HCT116 (cell line): ENCODE measurements at regions not wholly inside any gene's neighbourhood (a gene's known extent, or its start where the extent isn't known, plus 50 kb on each side); places are given as distances from the start of the nearest gene placed in this dataset.

Experiments used
- ATAC-seq: fragments of 200-7000 bp; cut with Tn5 transposase; 2 replicates; pipeline ENCODE4 v1.9.1; 2020; ENCODE audit warnings: mild to moderate bottlenecking, moderate library complexity
- BruUV-seq: library from RNA; stranded (reverse); fragments of 400-500 nt; replicated peaks from 2 replicates; lab custom pipeline; 2021; lab: Mats Ljungman, UMichigan
- CTCF ChIA-PET: fragments of 300-600 bp; sonication (Branson Sonifier 250); formaldehyde crosslinking; loops from one replicate; lab custom pipeline; 2021; ENCODE audit warnings: antibody characterized with exemption; lab: Charles Lee
- POLR2A ChIA-PET: fragments of 300-600, 350-600 bp; sonication (Branson Sonifier 250); formaldehyde crosslinking; loops from one replicate; lab custom pipeline; 2021; ENCODE audit warnings: antibody characterized with exemption; lab: Charles Lee
- RAD21 ChIA-PET, 2 experiments: fragments of 300-600 bp; sonication (Branson Sonifier 250); formaldehyde crosslinking; loops; one replicate each; lab custom pipeline; 2023; ENCODE audit warnings: low total read pairs in 2 of 2; ENCODE audit not compliant: uncharacterized antibody in 2 of 2, unreplicated experiment in 2 of 2, low non-redundant PET in 1 of 2; lab: Charles Lee
- DNase-seq: peaks from one replicate; pipeline ENCODE4 v3.0.0-alpha.2; 2010; ENCODE audit warnings: low read depth, low spot score
- H2AFZ ChIP-seq: fragments of 200-600 bp; shearing (Covaris generic), sonication (generic); 2 replicates; pipeline ENCODE4 v1.6.1; 2017; ENCODE audit warnings: low read depth, mixed run types, mixed read lengths, antibody characterized with exemption, low read length; ENCODE audit not compliant: poor library complexity, severe bottlenecking
- H3K27ac ChIP-seq: 2 replicates; pipeline ENCODE4 v1.5.1; 2012; ENCODE audit warnings: low read depth, low read length
- H3K27me3 ChIP-seq: fragments of 200-600 bp; sonication (generic); 2 replicates; pipeline ENCODE4 v1.6.1; 2016; ENCODE audit warnings: mixed run types, low read length, mixed read lengths; ENCODE audit not compliant: insufficient read depth
- H3K36me3 ChIP-seq, 2 experiments: fragments of 200-500 bp in 1 of 2; fragments of 200-600 bp in 1 of 2; sonication (Bioruptor generic) in 1 of 2; sonication (generic) in 1 of 2; 2 replicates each; pipeline versions ENCODE4 v1.5.1 to v1.6.1; 2014 to 2016; ENCODE audit warnings: low read length in 2 of 2, inconsistent platforms in 1 of 2, mixed read lengths in 1 of 2, mixed run types in 1 of 2; ENCODE audit not compliant: insufficient read depth in 2 of 2, control insufficient read depth in 1 of 2
- H3K4me1 ChIP-seq, 2 experiments: fragments of 200-600 bp in 1 of 2; sonication (generic) in 1 of 2; 2 replicates each; pipeline versions ENCODE4 v1.5.1 to v1.6.1; 2012 to 2017; ENCODE audit warnings: low read length in 2 of 2, inconsistent platforms in 1 of 2, mild to moderate bottlenecking in 1 of 2, mixed read lengths in 1 of 2, mixed run types in 1 of 2, moderate library complexity in 1 of 2; ENCODE audit not compliant: insufficient read depth in 2 of 2, control insufficient read depth in 1 of 2
- H3K4me2 ChIP-seq: fragments of 200-600 bp; sonication (generic); 2 replicates; pipeline ENCODE4 v1.6.1; 2017; ENCODE audit warnings: mixed run types, low read length, mixed read lengths
- H3K4me3 ChIP-seq, 2 experiments: fragments of 200-600 bp in 1 of 2; sonication (generic) in 1 of 2; replicated peaks in 1 of 2; 2 replicates each; pipeline ENCODE4 v1.5.1; 2011 to 2016; ENCODE audit warnings: low read length in 2 of 2, control low read depth in 1 of 2, low read depth in 1 of 2, mild to moderate bottlenecking in 1 of 2, mixed read lengths in 1 of 2, mixed run types in 1 of 2
- H3K79me2 ChIP-seq: fragments of 200-600 bp; sonication (generic); 2 replicates; pipeline ENCODE4 v1.6.1; 2017; ENCODE audit warnings: mild to moderate bottlenecking, mixed run types, low read length, moderate library complexity, mixed read lengths; ENCODE audit not compliant: insufficient read depth
- H3K9ac ChIP-seq: fragments of 200-600 bp; sonication (generic); 2 replicates; pipeline ENCODE4 v1.6.1; 2016; ENCODE audit warnings: low read length, mixed read lengths
- H3K9me2 ChIP-seq: fragments of 200-600 bp; sonication (generic), shearing (Covaris generic); 2 replicates; pipeline ENCODE4 v1.6.1; 2017; ENCODE audit warnings: mixed run types, mild to moderate bottlenecking, moderate library complexity; ENCODE audit not compliant: insufficient read depth
- H3K9me3 ChIP-seq, 2 experiments: fragments of 200-500 bp in 1 of 2; fragments of 200-600 bp in 1 of 2; sonication (Bioruptor generic) in 1 of 2; sonication (generic) in 1 of 2; 2 replicates each; pipeline ENCODE4 v1.6.1; 2014 to 2017; ENCODE audit warnings: low read length in 2 of 2, mixed read lengths in 2 of 2, inconsistent platforms in 1 of 2, low read depth in 1 of 2, mild to moderate bottlenecking in 1 of 2, mixed run types in 1 of 2, moderate library complexity in 1 of 2; ENCODE audit not compliant: control insufficient read depth in 1 of 2, insufficient read depth in 1 of 2
- H4K20me1 ChIP-seq: fragments of 200-600 bp; sonication (generic), shearing (Covaris generic); 2 replicates; pipeline ENCODE4 v1.6.1; 2017; ENCODE audit warnings: mixed run types, mild to moderate bottlenecking, moderate library complexity; ENCODE audit not compliant: insufficient read depth
- ATF3 ChIP-seq: IDR thresholded peaks from 2 replicates; pipeline ENCODE4 v1.6.1; 2012
- CBX3 ChIP-seq: IDR thresholded peaks from 2 replicates; pipeline ENCODE4 v1.6.1; 2012; ENCODE audit warnings: low read depth
- EGR1 ChIP-seq: IDR thresholded peaks from 2 replicates; pipeline ENCODE4 v1.6.1; 2012; ENCODE audit warnings: low read depth
- ELF1 ChIP-seq: IDR thresholded peaks from 2 replicates; pipeline ENCODE4 v1.6.1; 2012; ENCODE audit warnings: low read depth, borderline replicate concordance
- EZH2 ChIP-seq: fragments of 200-600 bp; sonication (generic); IDR thresholded peaks from 2 replicates; pipeline ENCODE4 v1.6.1; 2017; ENCODE audit warnings: antibody characterized with exemption, mixed run types
- EZH2phosphoT487 ChIP-seq: fragments of 200-600 bp; IDR thresholded peaks from 2 replicates; pipeline ENCODE4 v1.6.1; 2018; ENCODE audit warnings: antibody characterized with exemption, borderline replicate concordance
- FOSL1 ChIP-seq: IDR thresholded peaks from 2 replicates; pipeline ENCODE4 v1.6.1; 2012; ENCODE audit warnings: low read depth
- JUND ChIP-seq: IDR thresholded peaks from 2 replicates; pipeline ENCODE4 v1.6.1; 2012
- POLR2A ChIP-seq: IDR thresholded peaks from 2 replicates; pipeline ENCODE4 v1.7.0; 2011; ENCODE audit warnings: borderline replicate concordance; ENCODE audit not compliant: insufficient read depth, insufficient read length; ENCODE audit errors: extremely low read depth
- POLR2AphosphoS5 ChIP-seq: IDR thresholded peaks from 2 replicates; pipeline ENCODE4 v1.6.1; 2011; ENCODE audit warnings: mild to moderate bottlenecking, low read depth, low read length, moderate library complexity
- RAD21 ChIP-seq: IDR thresholded peaks from 2 replicates; pipeline ENCODE4 v1.6.1; 2012; ENCODE audit warnings: low read depth, mild to moderate bottlenecking
- SIN3A ChIP-seq: IDR thresholded peaks from 2 replicates; pipeline ENCODE4 v1.6.1; 2012; ENCODE audit warnings: low read depth
- SP1 ChIP-seq: IDR thresholded peaks from 2 replicates; pipeline ENCODE4 v1.6.1; 2012; ENCODE audit warnings: low read depth
- TCF7L2 ChIP-seq: IDR thresholded peaks from 2 replicates; pipeline ENCODE4 v1.7.0; 2011; ENCODE audit warnings: borderline replicate concordance, inconsistent platforms; ENCODE audit not compliant: insufficient read depth, insufficient read length; ENCODE audit errors: extremely low read depth
- YY1 ChIP-seq: IDR thresholded peaks from 2 replicates; pipeline ENCODE4 v1.6.1; 2011; ENCODE audit warnings: low read length, low read depth, moderate library complexity, mild to moderate bottlenecking; ENCODE audit not compliant: insufficient replicate concordance; ENCODE audit errors: extremely low read depth
- intact Hi-C: fragments of 100-400 bp; cut with micrococcal nuclease; formaldehyde crosslinking; loops from 2 replicates; pipeline ENCODE4 v1.10.0; 2022
- TF ChIP-seq, protein P1 (sequence below): IDR thresholded peaks from 2 replicates; pipeline ENCODE4 v1.6.1; 2012
- TF ChIP-seq, protein P2 (sequence below): IDR thresholded peaks from 2 replicates; pipeline ENCODE4 v1.6.1; 2011; ENCODE audit warnings: mild to moderate bottlenecking, low read length, moderate library complexity; ENCODE audit not compliant: insufficient replicate concordance; ENCODE audit errors: extremely low read depth

- Histone ChIP-seq H3K4me2 (no peak overlapping the region), H2AFZ (no peak overlapping the region), H3K27me3 (0 out of 2 replicates have a peak, but pooled peaks cover 2% of the 10 kb centered on the region), H3K79me2 (no peaks in the 10 kb centered on the region), H3K9ac (no peak overlapping the region), H3K4me3 (no peak overlapping the region), H3K9me2 (no peaks in the 10 kb centered on the region), H3K36me3 (no peaks in the 10 kb centered on the region), H4K20me1 (no peaks in the 10 kb centered on the region), H3K27ac (no peak overlapping the region), H3K4me1 (no peaks in the 10 kb centered on the region), H3K9me3 (no peaks in the 10 kb centered on the region)
- BruUV-seq = no TSS peak
- POLR2A ChIA-PET = no interaction called here
- RAD21 ChIA-PET = no interaction called here
- TF ChIP-seq TCF7L2 (no peak), RAD21 (no peak), SP1 (no peak), YY1 (no peak), EZH2phosphoT487 (no peak), POLR2AphosphoS5 (no peak), FOSL1 (no peak), JUND (no peak), EZH2 (no peak), ATF3 (no peak), EGR1 (no peak), SIN3A (no peak), CBX3 (no peak), ELF1 (no peak), POLR2A (no peak)
- TF ChIP-seq, protein P1, sequence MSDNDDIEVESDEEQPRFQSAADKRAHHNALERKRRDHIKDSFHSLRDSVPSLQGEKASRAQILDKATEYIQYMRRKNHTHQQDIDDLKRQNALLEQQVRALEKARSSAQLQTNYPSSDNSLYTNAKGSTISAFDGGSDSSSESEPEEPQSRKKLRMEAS = no peak
- TF ChIP-seq, protein P2, sequence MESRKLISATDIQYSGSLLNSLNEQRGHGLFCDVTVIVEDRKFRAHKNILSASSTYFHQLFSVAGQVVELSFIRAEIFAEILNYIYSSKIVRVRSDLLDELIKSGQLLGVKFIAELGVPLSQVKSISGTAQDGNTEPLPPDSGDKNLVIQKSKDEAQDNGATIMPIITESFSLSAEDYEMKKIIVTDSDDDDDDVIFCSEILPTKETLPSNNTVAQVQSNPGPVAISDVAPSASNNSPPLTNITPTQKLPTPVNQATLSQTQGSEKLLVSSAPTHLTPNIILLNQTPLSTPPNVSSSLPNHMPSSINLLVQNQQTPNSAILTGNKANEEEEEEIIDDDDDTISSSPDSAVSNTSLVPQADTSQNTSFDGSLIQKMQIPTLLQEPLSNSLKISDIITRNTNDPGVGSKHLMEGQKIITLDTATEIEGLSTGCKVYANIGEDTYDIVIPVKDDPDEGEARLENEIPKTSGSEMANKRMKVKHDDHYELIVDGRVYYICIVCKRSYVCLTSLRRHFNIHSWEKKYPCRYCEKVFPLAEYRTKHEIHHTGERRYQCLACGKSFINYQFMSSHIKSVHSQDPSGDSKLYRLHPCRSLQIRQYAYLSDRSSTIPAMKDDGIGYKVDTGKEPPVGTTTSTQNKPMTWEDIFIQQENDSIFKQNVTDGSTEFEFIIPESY = no peak
- DNase-seq (no peak), ATAC-seq (no peak)
- CTCF ChIA-PET = no interaction called here
- intact Hi-C loops = no loop called here
Measured at GRCh38 chrX:101749436-101749835, 89.8 kb upstream of the ARMCX2 start.
